ENCODE measurements at regions not wholly inside any gene's neighbourhood (a gene's known extent, or its start where the extent isn't known, plus 50 kb on each side); places are given as distances from the start of the nearest gene placed in this dataset.
"Not testable (repeated sequence)": the region's sequence is repeated elsewhere in the genome, so short reads cannot be mapped to it uniquely, and the experiment has no call there.

- no peak overlapping the region for H3K27ac Mint-ChIP-seq
- no peaks in the 10 kb centered on the region for H3K36me3 Mint-ChIP-seq (ENCODE audit: low read depth)
Observed at GRCh38 chr9:36521148-36521547, 51.5 kb upstream of the MELK start.

GRCh38 chr9:36517131-36517530, 55.6 kb upstream of the MELK start:
- Mint-ChIP-seq H3K27me3 (ENCODE audit: low read depth) (peaks cover 9% of the 10 kb centered on the region), H3K4me1 (ENCODE audit: low read depth) (no peaks in the 10 kb centered on the region), H3K4me3 (no peak overlapping the region), H3K9me3 (no peaks in the 10 kb centered on the region), H3K27ac (no peak overlapping the region), H3K36me3 (ENCODE audit: low read depth) (no peaks in the 10 kb centered on the region)
- DNase-seq (ENCODE audit: low spot score), result no peak

More at GRCh38 chr9:36521148-36521547, 51.5 kb upstream of the MELK start:
- Mint-ChIP-seq H3K27me3 (ENCODE audit: low read depth) (no peaks in the 10 kb centered on the region), H3K9me3 (no peaks in the 10 kb centered on the region), H3K4me3 (no peak overlapping the region), H3K4me1 (ENCODE audit: low read depth) (no peaks in the 10 kb centered on the region)
- DNase-seq (ENCODE audit: low spot score), result no peak

GRCh38 chr9:36504156-36504555, 68.5 kb upstream of the MELK start:
- peaks cover 4% of the 10 kb centered on the region for H3K27me3 Mint-ChIP-seq (ENCODE audit: low read depth)
- no peak for DNase-seq (ENCODE audit: low spot score)
- H3K36me3 Mint-ChIP-seq (ENCODE audit: low read depth), result no peaks in the 10 kb centered on the region
- peak overlapping the region; percentile 21 for H3K27ac Mint-ChIP-seq
- no peak overlapping the region for H3K4me3 Mint-ChIP-seq
- H3K4me1 Mint-ChIP-seq (ENCODE audit: low read depth), result peaks cover 11% of the 10 kb centered on the region
- no peaks in the 10 kb centered on the region for H3K9me3 Mint-ChIP-seq

GRCh38 chr9:36503172-36504088, 69.3 kb upstream of the MELK start:
- Mint-ChIP-seq H3K36me3 (ENCODE audit: low read depth) (no peaks in the 10 kb centered on the region), H3K4me3 (no peak overlapping the region), H3K27ac (peak overlapping the region; percentile 21), H3K9me3 (no peaks in the 10 kb centered on the region), H3K27me3 (ENCODE audit: low read depth) (no peaks in the 10 kb centered on the region), H3K4me1 (ENCODE audit: low read depth) (peaks cover 11% of the 10 kb centered on the region)
- no peak for DNase-seq (ENCODE audit: low spot score)

- Mint-ChIP-seq H3K4me1 (ENCODE audit: low read depth) (peaks cover 11% of the 10 kb centered on the region), H3K9me3 (no peaks in the 10 kb centered on the region), H3K27ac (no peak overlapping the region), H3K36me3 (ENCODE audit: low read depth) (no peaks in the 10 kb centered on the region), H3K27me3 (ENCODE audit: low read depth) (no peaks in the 10 kb centered on the region), H3K4me3 (no peak overlapping the region)
- no peak for DNase-seq (ENCODE audit: low spot score)
Observed at GRCh38 chr9:36501727-36502126, 71.0 kb upstream of the MELK start.

- not testable (repeated sequence) for H3K9me3 Mint-ChIP-seq; H3K4me3 Mint-ChIP-seq; H3K36me3 Mint-ChIP-seq (ENCODE audit: low read depth); DNase-seq (ENCODE audit: low spot score); H3K27ac Mint-ChIP-seq; H3K27me3 Mint-ChIP-seq (ENCODE audit: low read depth)
- peaks cover 11% of the 10 kb centered on the region for H3K4me1 Mint-ChIP-seq (ENCODE audit: low read depth)
Observed at GRCh38 chr9:36500931-36501330, 71.8 kb upstream of the MELK start.

- no peak overlapping the region for H3K27ac Mint-ChIP-seq
- no peaks in the 10 kb centered on the region for H3K9me3 Mint-ChIP-seq
- H3K36me3 Mint-ChIP-seq (ENCODE audit: low read depth), result no peaks in the 10 kb centered on the region
- DNase-seq (ENCODE audit: low spot score), result no peak
- no peaks in the 10 kb centered on the region for H3K27me3 Mint-ChIP-seq (ENCODE audit: low read depth)
- peaks cover 15% of the 10 kb centered on the region for H3K4me1 Mint-ChIP-seq (ENCODE audit: low read depth)
- no peak overlapping the region for H3K4me3 Mint-ChIP-seq
Observed at GRCh38 chr9:36499174-36499890, 73.4 kb upstream of the MELK start.

GRCh38 chr9:36493564-36493963, 79.1 kb upstream of the MELK start:
- not testable (repeated sequence) for H3K9me3 Mint-ChIP-seq; H3K27me3 Mint-ChIP-seq (ENCODE audit: low read depth); DNase-seq (ENCODE audit: low spot score); H3K36me3 Mint-ChIP-seq (ENCODE audit: low read depth)
- Mint-ChIP-seq H3K4me1 (ENCODE audit: low read depth) (peaks cover 29% of the 10 kb centered on the region), H3K27ac (peak overlapping the region; percentile 71), H3K4me3 (peak overlapping the region; percentile 71)

- no peak for DNase-seq (ENCODE audit: low spot score)
- Mint-ChIP-seq H3K9me3 (no peaks in the 10 kb centered on the region), H3K4me1 (ENCODE audit: low read depth) (peaks cover 33% of the 10 kb centered on the region), H3K36me3 (ENCODE audit: low read depth) (no peaks in the 10 kb centered on the region), H3K4me3 (peak overlapping the region; percentile 72), H3K27ac (peak overlapping the region; percentile 85), H3K27me3 (ENCODE audit: low read depth) (no peaks in the 10 kb centered on the region)
Observed at GRCh38 chr9:36492865-36493264, 79.8 kb upstream of the MELK start.

- no peak for DNase-seq (ENCODE audit: low spot score)
- H3K36me3 Mint-ChIP-seq (ENCODE audit: low read depth), result peaks cover 5% of the 10 kb centered on the region
- H3K9me3 Mint-ChIP-seq, result no peaks in the 10 kb centered on the region
- H3K27me3 Mint-ChIP-seq (ENCODE audit: low read depth), result no peaks in the 10 kb centered on the region
- peaks cover 43% of the 10 kb centered on the region for H3K4me1 Mint-ChIP-seq (ENCODE audit: low read depth)
- no peak overlapping the region for H3K27ac Mint-ChIP-seq
- H3K4me3 Mint-ChIP-seq, result peak overlapping the region; percentile 6
Observed at GRCh38 chr9:36489453-36489852, 83.2 kb upstream of the MELK start.

GRCh38 chr9:36488389-36488756, 84.3 kb upstream of the MELK start:
- Mint-ChIP-seq H3K4me1 (ENCODE audit: low read depth) (peaks cover 45% of the 10 kb centered on the region), H3K4me3 (peak overlapping the region; percentile 96), H3K27me3 (ENCODE audit: low read depth) (no peaks in the 10 kb centered on the region), H3K27ac (peak overlapping the region; percentile 99), H3K36me3 (ENCODE audit: low read depth) (peaks cover 9% of the 10 kb centered on the region), H3K9me3 (no peaks in the 10 kb centered on the region)
- no peak for DNase-seq (ENCODE audit: low spot score)

GRCh38 chr9:36487482-36488388, 85.0 kb upstream of the MELK start:
- H3K4me1 Mint-ChIP-seq (ENCODE audit: low read depth), result peaks cover 41% of the 10 kb centered on the region
- DNase-seq (ENCODE audit: low spot score), result peak; percentile 93
- H3K4me3 Mint-ChIP-seq, result peak overlapping the region; percentile 96
- no peaks in the 10 kb centered on the region for H3K27me3 Mint-ChIP-seq (ENCODE audit: low read depth)
- H3K9me3 Mint-ChIP-seq, result no peaks in the 10 kb centered on the region
- peak overlapping the region; percentile 99 for H3K27ac Mint-ChIP-seq
- H3K36me3 Mint-ChIP-seq (ENCODE audit: low read depth), result peaks cover 10% of the 10 kb centered on the region

- peak; percentile 48 for DNase-seq (ENCODE audit: low spot score)
- peaks cover 37% of the 10 kb centered on the region for H3K4me1 Mint-ChIP-seq (ENCODE audit: low read depth)
- H3K27ac Mint-ChIP-seq, result peak overlapping the region; percentile 75
- no peaks in the 10 kb centered on the region for H3K9me3 Mint-ChIP-seq
- peaks cover 10% of the 10 kb centered on the region for H3K36me3 Mint-ChIP-seq (ENCODE audit: low read depth)
- no peaks in the 10 kb centered on the region for H3K27me3 Mint-ChIP-seq (ENCODE audit: low read depth)
- H3K4me3 Mint-ChIP-seq, result peak overlapping the region; percentile 91
Observed at GRCh38 chr9:36486933-36487481, 85.7 kb upstream of the MELK start.
